Lower leg skin (tissue), 4 donors: ENCODE measurements at regions not wholly inside any gene's neighbourhood (a gene's known extent, or its start where the extent isn't known, plus 50 kb on each side); places are given as distances from the start of the nearest gene placed in this dataset.

Experiments
- DNase-seq, 2 donors: peaks; one replicate each; pipeline ENCODE4 v3.0.0-alpha.2; 2019; ENCODE audit warnings: low spot score in 2 of 2
- H3K4me3 ChIP-seq: fragments of 200-600 bp; sonication (generic); 2 replicates; pipeline ENCODE4 v1.5.1; 2017; ENCODE audit warnings: mild to moderate bottlenecking, low read depth; ENCODE audit not compliant: poor library complexity, severe bottlenecking
- POLR2A ChIP-seq, 2 donors: fragments of 450-650 bp; IDR thresholded peaks; one replicate each; pipeline ENCODE4 v1.6.1; 2016 to 2017; ENCODE audit warnings: antibody characterized with exemption in 2 of 2, mild to moderate bottlenecking in 1 of 2, moderate library complexity in 1 of 2
- WGBS, 2 donors: methylation state at CpG; one replicate each; pipeline ENCODE4 v1.1.5; 2018; 5-methylcytosine and 5-hydroxymethylcytosine counted together
- intact Hi-C: fragments of 100-400 bp; cut with DNase I; formaldehyde crosslinking; loops from one replicate; pipeline ENCODE4 v1.15.0; 2023; ENCODE audit warnings: low total_unique reads
- TF ChIP-seq, protein P1 (sequence below), 3 donors: fragments of 450-650 bp; IDR thresholded peaks; one replicate each; pipeline ENCODE4 v1.5.1; 2016; ENCODE audit warnings: antibody characterized with exemption in 3 of 3, mild to moderate bottlenecking in 3 of 3, moderate library complexity in 2 of 3

DNA sequence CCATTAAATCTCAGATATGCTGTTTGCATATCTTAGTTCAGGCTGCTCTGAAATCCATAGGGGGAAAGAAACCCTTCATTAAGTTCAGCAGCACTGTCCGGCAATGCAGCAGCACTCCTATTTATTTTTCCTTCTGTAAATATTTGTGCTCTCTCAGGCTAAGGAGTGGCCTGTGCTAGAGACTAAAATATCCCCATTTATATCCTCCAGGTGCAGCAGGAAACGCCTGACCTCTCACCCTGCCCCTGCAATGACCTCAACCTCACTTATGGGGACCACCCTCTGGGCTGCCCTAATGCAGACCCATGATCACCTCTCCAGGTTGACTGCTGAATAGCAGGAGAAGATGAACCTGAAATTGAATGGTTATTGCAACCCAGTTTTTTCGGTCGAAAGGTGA lies 165.0 kb upstream of the ELAC2 start:
- intact Hi-C loops, result no loop called here
- 49 to 50% methylated on average over 4 of the region's 4 CpGs for WGBS, 2 donors

DNA sequence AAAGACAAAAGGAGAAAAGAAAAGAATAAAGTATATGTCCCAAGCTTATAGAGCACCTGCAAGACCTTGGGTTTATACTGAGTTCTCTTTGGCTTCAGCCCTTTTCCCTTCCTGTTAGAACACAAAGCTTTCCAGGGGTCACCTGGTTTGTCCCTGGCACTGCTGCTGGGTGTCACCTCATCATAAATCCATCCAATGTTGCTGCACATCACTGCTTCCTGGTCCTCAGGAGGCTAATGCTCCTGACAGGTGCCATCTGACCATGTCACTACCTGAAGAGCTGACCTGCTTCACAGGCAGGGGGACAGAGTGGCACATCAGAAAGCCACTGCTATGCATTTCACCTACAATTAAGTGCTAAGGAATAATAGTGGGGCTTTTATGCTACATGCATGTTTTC lies 164.6 kb upstream of the ELAC2 start:
- intact Hi-C loops, result no loop called here
- no peak for DNase-seq
- no peak for TF ChIP-seq POLR2A (IDR thresholded peaks at IDR 0.05)
- TF ChIP-seq, protein P1, sequence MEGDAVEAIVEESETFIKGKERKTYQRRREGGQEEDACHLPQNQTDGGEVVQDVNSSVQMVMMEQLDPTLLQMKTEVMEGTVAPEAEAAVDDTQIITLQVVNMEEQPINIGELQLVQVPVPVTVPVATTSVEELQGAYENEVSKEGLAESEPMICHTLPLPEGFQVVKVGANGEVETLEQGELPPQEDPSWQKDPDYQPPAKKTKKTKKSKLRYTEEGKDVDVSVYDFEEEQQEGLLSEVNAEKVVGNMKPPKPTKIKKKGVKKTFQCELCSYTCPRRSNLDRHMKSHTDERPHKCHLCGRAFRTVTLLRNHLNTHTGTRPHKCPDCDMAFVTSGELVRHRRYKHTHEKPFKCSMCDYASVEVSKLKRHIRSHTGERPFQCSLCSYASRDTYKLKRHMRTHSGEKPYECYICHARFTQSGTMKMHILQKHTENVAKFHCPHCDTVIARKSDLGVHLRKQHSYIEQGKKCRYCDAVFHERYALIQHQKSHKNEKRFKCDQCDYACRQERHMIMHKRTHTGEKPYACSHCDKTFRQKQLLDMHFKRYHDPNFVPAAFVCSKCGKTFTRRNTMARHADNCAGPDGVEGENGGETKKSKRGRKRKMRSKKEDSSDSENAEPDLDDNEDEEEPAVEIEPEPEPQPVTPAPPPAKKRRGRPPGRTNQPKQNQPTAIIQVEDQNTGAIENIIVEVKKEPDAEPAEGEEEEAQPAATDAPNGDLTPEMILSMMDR (IDR thresholded peaks at IDR 0.05), result no peak
- no peak overlapping the region for H3K4me3 ChIP-seq

More for the DNA sequence above, 165.0 kb upstream of the ELAC2 start:
- DNase-seq, result no peak
- H3K4me3 ChIP-seq, result no peak overlapping the region
- TF ChIP-seq, protein P1 (IDR thresholded peaks at IDR 0.05), result no peak
- no peak for TF ChIP-seq POLR2A (IDR thresholded peaks at IDR 0.05)

DNA sequence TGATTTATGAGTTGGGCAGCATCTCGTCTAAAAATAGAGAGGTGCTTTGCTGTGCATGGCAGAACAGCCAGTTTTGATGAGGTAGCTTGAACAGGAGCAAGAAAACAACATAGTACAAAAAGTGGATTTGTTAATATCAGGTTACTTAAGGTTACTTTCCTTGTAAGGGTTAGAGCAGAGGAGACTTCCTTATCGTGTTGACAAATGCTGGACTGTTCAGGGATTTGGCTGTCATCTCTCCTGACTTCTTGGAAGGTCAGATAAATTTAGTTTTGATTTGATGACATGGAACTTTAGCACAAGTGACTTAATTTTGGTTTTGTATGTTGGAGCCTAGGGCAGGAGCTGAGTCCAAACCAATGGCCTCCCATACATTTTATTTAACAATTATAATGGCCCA lies 163.9 kb upstream of the ELAC2 start:
- no peak for DNase-seq
- WGBS, 2 donors, result 34 to 41% methylated on average over 2 of the region's 2 CpGs
- TF ChIP-seq, protein P1 (IDR thresholded peaks at IDR 0.05), result no peak
- no peak for TF ChIP-seq POLR2A (IDR thresholded peaks at IDR 0.05)
- intact Hi-C loops, result no loop called here
- no peak overlapping the region for H3K4me3 ChIP-seq

DNA sequence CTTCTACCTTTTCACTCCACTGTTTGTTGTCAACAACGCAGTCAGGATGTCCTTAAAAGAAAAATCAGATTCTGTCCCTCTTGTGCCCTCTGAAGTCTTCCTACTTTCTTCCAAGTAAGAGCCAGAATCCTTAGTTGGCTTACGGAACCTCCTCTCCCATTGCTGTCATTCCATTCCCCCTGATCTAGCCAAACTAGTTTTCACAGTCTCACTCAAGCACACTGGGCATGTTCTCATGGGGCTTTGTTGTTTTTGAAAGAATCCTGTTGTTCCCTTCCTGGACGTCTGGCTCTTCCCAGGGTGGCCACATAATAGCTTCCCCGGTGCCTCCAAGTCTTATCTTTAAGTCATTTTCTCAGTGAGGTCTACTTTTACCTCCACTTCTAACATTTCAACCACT lies 158.6 kb upstream of the ELAC2 start:
- no peak for DNase-seq
- H3K4me3 ChIP-seq, result no peak overlapping the region
- WGBS, 2 donors, result 49 to 56% methylated on average over 4 of the region's 4 CpGs
- no peak for TF ChIP-seq POLR2A (IDR thresholded peaks at IDR 0.05)
- TF ChIP-seq, protein P1 (IDR thresholded peaks at IDR 0.05), result no peak
- intact Hi-C loops, result no loop called here

DNA sequence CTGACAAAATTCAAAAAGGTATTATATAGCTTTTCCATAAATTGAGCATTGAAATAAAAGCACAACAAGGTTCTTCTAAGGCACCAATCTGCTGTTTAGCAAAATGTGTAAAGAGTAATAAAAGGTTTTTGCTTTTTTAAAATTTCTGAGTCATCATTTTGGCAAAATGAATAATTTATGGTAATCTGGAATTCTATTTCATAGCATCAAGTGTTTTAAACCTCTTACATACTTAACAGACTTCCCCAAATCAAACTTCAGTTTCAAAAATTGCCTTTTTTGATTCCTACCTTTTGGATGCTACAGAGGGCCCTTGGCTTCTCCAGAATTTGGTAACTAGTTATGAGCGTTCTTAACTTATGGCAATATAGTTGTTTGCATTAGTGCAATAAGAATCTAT lies 154.0 kb upstream of the ELAC2 start:
- DNase-seq, result no peak
- WGBS, 2 donors, result 93 to 97% methylated on average over 1 of the region's 1 CpG
- intact Hi-C loops, result no loop called here
- no peak overlapping the region for H3K4me3 ChIP-seq
- TF ChIP-seq, protein P1 (IDR thresholded peaks at IDR 0.05), result no peak
- TF ChIP-seq POLR2A (IDR thresholded peaks at IDR 0.05), result no peak

DNA sequence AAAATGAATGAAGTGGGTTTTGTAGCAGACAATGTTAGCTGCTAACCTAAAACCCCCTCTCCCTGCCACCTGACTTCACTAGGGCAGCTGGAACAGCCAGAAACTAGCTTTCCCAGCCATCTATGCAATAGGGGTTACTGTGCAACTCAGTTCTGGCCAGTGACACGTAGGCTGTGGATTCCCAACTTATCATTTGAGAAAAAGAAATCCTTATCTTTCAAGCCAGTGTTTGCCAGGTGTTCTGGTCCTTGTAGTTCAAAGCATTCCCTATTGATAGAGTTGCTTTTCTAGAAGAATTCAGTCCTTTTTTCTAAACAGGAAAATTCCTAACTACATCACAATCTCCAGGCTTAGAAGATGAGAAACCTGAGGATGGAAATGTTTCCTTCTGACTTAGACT lies 144.5 kb upstream of the ELAC2 start:
- no peak for TF ChIP-seq POLR2A (IDR thresholded peaks at IDR 0.05)
- TF ChIP-seq, protein P1 (IDR thresholded peaks at IDR 0.05), result no peak
- intact Hi-C loops, result no loop called here
- H3K4me3 ChIP-seq, result no peak overlapping the region
- no peak for DNase-seq
- 57 to 82% methylated on average over 1 of the region's 1 CpG for WGBS, 2 donors
